Thymus (tissue), 11 donors: ENCODE measurements at regions not wholly inside any gene's neighbourhood (a gene's known extent, or its start where the extent isn't known, plus 50 kb on each side); places are given as distances from the start of the nearest gene placed in this dataset.

Source experiments
- DNase-seq, 9 donors: peaks; one replicate each; pipeline ENCODE4 v3.0.0-alpha.2; 2013; ENCODE audit warnings: low spot score in 9 of 9, low read depth in 6 of 9, missing footprints in 1 of 9
- H3K27ac ChIP-seq, 2 donors: one replicate each; pipeline ENCODE4 v1.5.1; 2013; ENCODE audit warnings: control low read depth in 1 of 2, low read depth in 1 of 2, low read length in 1 of 2, mild to moderate bottlenecking in 1 of 2, moderate library complexity in 1 of 2
- H3K27me3 ChIP-seq, 2 donors: one replicate each; pipeline ENCODE4 v1.5.1; 2013; ENCODE audit warnings: low read length in 1 of 2; ENCODE audit not compliant: control insufficient read depth in 2 of 2, insufficient read depth in 1 of 2
- H3K36me3 ChIP-seq, 2 donors: one replicate each; pipeline ENCODE4 v1.5.1; 2013; ENCODE audit warnings: low read length in 1 of 2, mild to moderate bottlenecking in 1 of 2, moderate library complexity in 1 of 2; ENCODE audit not compliant: control insufficient read depth in 2 of 2, insufficient read depth in 2 of 2
- H3K4me1 ChIP-seq, 2 donors: one replicate each; pipeline ENCODE4 v1.5.1; 2013; ENCODE audit warnings: low read length in 2 of 2; ENCODE audit not compliant: control insufficient read depth in 2 of 2, insufficient read depth in 2 of 2
- H3K4me3 ChIP-seq, 2 donors: one replicate each; pipeline ENCODE4 v1.5.1; 2013; ENCODE audit warnings: low read length in 2 of 2, control low read depth in 1 of 2, mild to moderate bottlenecking in 1 of 2
- H3K9me3 ChIP-seq, 2 donors: one replicate each; pipeline ENCODE4 v1.5.1; 2013; ENCODE audit warnings: low read length in 1 of 2, mild to moderate bottlenecking in 1 of 2; ENCODE audit not compliant: control insufficient read depth in 2 of 2, insufficient read depth in 1 of 2
- WGBS: extraction: QIAGEN DNeasy Blood & Tissue Kit; methylation state at CpG from one replicate; pipeline ENCODE4 v1.1.7; 2013; 5-methylcytosine and 5-hydroxymethylcytosine counted together
- donor health status: healthy.

DNA sequence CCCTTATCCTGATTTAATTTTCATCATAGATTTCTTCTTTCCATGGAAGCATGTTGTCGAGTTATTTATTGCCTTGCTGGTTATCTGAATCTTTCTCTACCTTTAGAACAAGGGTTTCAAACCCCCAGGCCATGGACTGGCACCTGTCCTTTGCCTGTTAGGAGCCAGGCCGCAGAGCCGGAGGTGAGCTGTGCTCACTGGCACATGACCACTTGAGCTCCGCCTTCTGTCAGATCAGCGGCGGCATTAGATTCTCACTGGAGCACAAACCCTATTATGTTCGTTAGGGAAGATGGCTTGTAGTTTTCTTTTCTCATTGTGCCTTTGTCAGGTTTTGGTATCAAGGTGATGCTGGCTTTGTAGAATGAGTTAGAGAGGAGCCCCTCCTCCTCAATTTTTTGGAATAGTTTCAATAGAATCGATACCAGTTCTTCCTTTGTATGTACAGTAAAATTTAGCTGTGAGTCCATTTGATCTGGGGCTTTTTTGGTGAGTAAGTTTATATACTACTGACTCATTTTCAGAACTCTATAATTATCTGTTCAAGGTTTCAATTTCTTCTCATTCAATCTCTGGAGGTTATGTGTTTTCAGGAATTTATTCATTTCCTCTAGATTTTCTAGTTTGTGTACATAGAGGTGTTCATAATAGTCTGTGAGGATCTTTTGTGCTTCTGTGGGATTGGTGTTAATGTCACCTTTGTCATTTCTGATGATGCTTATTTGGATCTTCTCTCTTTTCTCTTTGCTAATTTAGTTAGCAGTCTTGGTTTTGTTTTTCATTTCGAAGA is 668.0 kb upstream of the FAM98A start:
- 93% methylated on average over 9 of the region's 9 CpGs for WGBS
- H3K27me3 ChIP-seq: no peaks in the 10 kb centered on the region
- DNase-seq: no peak
- H3K4me1 ChIP-seq: no peaks in the 10 kb centered on the region
- no peaks in the 10 kb centered on the region for H3K9me3 ChIP-seq
- H3K27ac ChIP-seq: no peak overlapping the region
- no peak overlapping the region for H3K4me3 ChIP-seq
- no peaks in the 10 kb centered on the region for H3K36me3 ChIP-seq

DNA sequence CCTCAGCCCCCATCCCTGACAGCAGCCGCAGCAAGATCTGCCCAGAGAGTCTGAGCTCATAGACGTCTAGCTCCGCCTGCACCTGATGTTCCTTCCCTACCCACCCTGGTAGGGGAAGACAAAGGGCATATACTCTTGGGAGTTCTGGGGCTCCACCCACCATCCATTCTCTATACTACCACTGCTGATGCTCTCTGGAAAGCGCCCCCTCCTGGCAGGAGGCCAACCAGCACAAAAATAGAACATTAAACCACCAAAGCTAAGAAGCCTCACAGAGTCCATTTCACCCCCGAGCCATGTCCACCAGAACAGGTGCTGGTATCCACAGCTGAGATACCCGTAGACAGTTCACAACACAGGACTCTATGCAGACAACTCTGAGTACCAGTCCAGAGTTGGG is 662.6 kb upstream of the FAM98A start:
- H3K36me3 ChIP-seq: no peaks in the 10 kb centered on the region
- H3K27me3 ChIP-seq: no peaks in the 10 kb centered on the region
- WGBS: 80% methylated on average over 6 of the region's 6 CpGs

DNA sequence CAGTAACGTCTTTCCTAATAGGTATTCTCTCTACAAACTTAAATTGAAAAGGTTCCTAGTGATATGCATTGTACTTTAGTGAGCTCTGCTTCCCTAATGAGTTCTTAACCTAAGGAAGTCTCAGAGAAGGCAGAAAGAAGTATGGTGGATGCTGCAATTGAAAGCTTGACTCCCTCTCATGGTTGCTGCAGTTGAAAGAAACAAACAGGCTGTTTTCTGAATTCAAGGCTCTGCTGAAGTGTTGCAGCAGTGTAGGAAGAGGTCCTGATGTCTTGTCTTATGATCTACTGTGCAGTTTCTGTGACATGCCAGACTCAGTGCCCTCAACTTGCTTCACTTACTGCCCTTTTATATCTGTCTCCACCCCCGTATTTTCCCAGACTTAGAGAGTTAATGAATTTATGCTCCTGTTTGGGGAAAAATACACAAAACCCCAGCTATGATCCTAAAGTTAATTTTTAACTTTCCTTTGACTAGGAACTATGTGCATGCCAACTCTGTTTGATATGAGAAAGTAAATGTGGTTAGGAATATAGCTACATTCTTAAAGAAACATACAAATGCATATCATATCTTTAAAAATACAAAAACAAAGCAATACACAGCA is 655.3 kb upstream of the FAM98A start:
- Histone ChIP-seq H3K4me3 (no peak overlapping the region), H3K36me3 (no peaks in the 10 kb centered on the region), H3K27me3 (no peaks in the 10 kb centered on the region), H3K4me1 (no peaks in the 10 kb centered on the region), H3K9me3 (no peaks in the 10 kb centered on the region), H3K27ac (no peak overlapping the region)
- DNase-seq: no peak
- 90% methylated on average over 2 of the region's 2 CpGs for WGBS

More for the DNA sequence above, 662.6 kb upstream of the FAM98A start:
- Histone ChIP-seq H3K9me3 (peaks cover 0 to 9% of the 10 kb centered on the region in 2 donors), H3K27ac (no peak overlapping the region), H3K4me3 (no peak overlapping the region), H3K4me1 (no peaks in the 10 kb centered on the region)
- DNase-seq: no peak

- Histone ChIP-seq H3K27me3 (no peaks in the 10 kb centered on the region), H3K4me1 (no peaks in the 10 kb centered on the region), H3K27ac (no peak overlapping the region), H3K36me3 (no peaks in the 10 kb centered on the region), H3K4me3 (no peak overlapping the region), H3K9me3 (no peaks in the 10 kb centered on the region)
- WGBS: 74% methylated on average over 3 of the region's 3 CpGs
- DNase-seq: no peak
Measured at GRCh38 chr2:34252111-34252510, 653.0 kb upstream of the FAM98A start.

- H3K9me3 ChIP-seq: no peaks in the 10 kb centered on the region
- H3K27ac ChIP-seq: no peak overlapping the region
- no peaks in the 10 kb centered on the region for H3K27me3 ChIP-seq
- no peak for DNase-seq
- no peak overlapping the region for H3K4me3 ChIP-seq
- H3K4me1 ChIP-seq: no peaks in the 10 kb centered on the region
- no peaks in the 10 kb centered on the region for H3K36me3 ChIP-seq
Measured at GRCh38 chr2:34251578-34251977, 652.5 kb upstream of the FAM98A start.

- no peaks in the 10 kb centered on the region for H3K27me3 ChIP-seq
- no peaks in the 10 kb centered on the region for H3K36me3 ChIP-seq
- 94% methylated on average over 3 of the region's 3 CpGs for WGBS
- H3K9me3 ChIP-seq: no peaks in the 10 kb centered on the region
- no peak overlapping the region for H3K27ac ChIP-seq
- no peak overlapping the region for H3K4me3 ChIP-seq
- no peak for DNase-seq
- no peaks in the 10 kb centered on the region for H3K4me1 ChIP-seq
Measured at GRCh38 chr2:34244195-34244594, 645.1 kb upstream of the FAM98A start.

DNA sequence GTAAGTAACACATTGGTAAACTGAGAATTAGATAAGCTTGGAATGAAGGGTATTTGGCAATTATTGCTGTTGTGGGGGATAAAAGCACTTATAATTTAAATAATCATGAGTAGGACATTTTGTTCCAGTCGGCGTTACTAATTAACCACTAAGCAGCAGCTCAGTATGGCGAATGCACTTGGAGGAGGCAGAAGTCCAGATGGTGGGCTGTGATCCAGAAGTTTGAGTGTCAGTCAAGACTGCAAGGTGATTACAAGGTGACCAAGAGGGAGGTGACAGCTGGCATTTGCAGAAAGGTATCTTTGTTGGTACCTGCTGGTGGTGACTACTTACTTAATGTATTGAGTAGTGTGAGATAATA is 643.6 kb upstream of the FAM98A start:
- DNase-seq: no peak
- Histone ChIP-seq H3K4me3 (no peak overlapping the region), H3K27me3 (no peaks in the 10 kb centered on the region), H3K27ac (no peak overlapping the region), H3K4me1 (no peaks in the 10 kb centered on the region), H3K9me3 (peaks cover 0 to under 1% of the 10 kb centered on the region in 2 donors), H3K36me3 (no peaks in the 10 kb centered on the region)
- 77% methylated on average over 3 of the region's 3 CpGs for WGBS

DNA sequence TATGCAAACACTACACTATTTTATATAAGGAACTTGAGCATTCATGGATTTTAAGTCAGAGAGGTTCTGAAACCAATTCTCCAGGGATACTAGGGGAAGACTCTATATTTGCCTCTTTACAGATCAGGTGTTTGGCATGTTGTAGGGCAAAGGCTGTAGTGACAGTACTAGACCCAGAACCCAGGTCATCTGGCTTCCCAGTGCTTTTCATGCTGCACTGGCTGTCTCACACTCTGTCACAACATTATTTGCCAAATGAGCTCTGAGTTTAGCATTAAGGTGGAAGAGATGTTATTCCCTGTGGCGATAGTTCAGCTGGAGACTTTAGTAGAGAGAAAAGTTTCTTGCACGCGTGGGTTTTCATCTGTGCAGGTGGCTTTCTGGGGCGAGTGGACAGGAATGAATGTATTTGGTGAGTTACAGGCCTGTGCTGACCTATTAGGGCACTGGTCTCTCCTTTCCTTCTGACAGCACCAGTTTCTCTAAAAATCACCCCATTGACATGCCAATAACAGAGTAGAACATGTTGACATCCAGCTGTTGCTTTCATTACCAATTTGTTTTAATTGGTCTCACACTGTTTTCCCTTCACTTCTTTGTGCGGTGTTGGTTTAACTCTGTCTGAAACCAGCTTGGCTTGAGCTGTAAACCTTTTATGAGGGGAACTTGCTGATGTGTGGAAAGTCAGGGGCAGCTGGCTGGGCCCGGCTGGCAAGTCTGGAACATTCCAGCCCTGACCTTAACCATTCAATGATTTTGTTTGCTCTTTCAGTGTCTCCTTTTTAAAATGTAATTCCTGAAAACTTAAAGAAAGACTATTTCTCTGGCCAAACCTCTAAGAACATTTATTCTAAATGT is 643.0 kb upstream of the FAM98A start:
- DNase-seq: no peak
- Histone ChIP-seq H3K4me3 (no peak overlapping the region), H3K9me3 (peaks cover 0 to 7% of the 10 kb centered on the region in 2 donors), H3K27me3 (no peaks in the 10 kb centered on the region), H3K27ac (no peak overlapping the region), H3K4me1 (no peaks in the 10 kb centered on the region), H3K36me3 (no peaks in the 10 kb centered on the region)
- 90% methylated on average over 6 of the region's 6 CpGs for WGBS

DNA sequence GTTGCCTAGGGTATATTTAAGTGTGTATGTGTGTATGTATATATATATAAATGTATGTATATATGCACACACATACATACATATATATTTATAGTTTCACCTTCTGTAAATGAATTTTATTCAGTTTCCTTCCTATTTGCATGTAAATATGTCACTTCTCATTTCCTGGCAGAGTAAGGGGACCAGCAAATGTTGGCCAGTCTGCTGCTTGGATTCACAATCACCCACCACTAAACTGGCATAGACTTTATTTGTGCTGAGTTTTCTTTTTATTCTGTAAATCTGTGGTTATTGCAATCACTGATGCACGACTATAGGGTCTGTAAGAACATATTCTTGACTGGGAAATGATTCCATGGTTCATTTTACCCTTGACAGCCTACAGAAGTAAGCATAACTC is 640.4 kb upstream of the FAM98A start:
- no peaks in the 10 kb centered on the region for H3K36me3 ChIP-seq
- H3K4me1 ChIP-seq: no peaks in the 10 kb centered on the region
- no peak for DNase-seq
- no peak overlapping the region for H3K27ac ChIP-seq
- H3K27me3 ChIP-seq: no peaks in the 10 kb centered on the region
- 54% methylated on average over 1 of the region's 1 CpG for WGBS
- H3K9me3 ChIP-seq: peaks cover 0 to 8% of the 10 kb centered on the region in 2 donors
- H3K4me3 ChIP-seq: no peak overlapping the region
